B cell (primary cell): ENCODE measurements at regions not wholly inside any gene's neighbourhood (a gene's known extent, or its start where the extent isn't known, plus 50 kb on each side); places are given as distances from the start of the nearest gene placed in this dataset.

Experiments
- ATAC-seq: fragments of 200-7000 bp; cut with Tn5 transposase; one replicate; pipeline ENCODE4 v1.10.0; 2021; ENCODE audit warnings: low read depth, mild to moderate bottlenecking, moderate number of reproducible peaks, moderate library complexity
- CTCF ChIA-PET: fragments of 350-600 bp; sonication (Branson Sonifier 250); formaldehyde crosslinking; loops from one replicate; lab custom pipeline; 2021; ENCODE audit warnings: antibody characterized with exemption, inconsistent platforms; lab: Charles Lee
- POLR2A ChIA-PET: fragments of 350-600 bp; sonication (Branson Sonifier 250); formaldehyde crosslinking; loops from one replicate; lab custom pipeline; 2021; ENCODE audit warnings: antibody characterized with exemption; lab: Charles Lee
- DNase-seq: peaks from one replicate; pipeline ENCODE4 v3.0.0; 2013
- H2AFZ ChIP-seq: 2 replicates; pipeline ENCODE4 v1.6.1; 2012; ENCODE audit warnings: mild to moderate bottlenecking, low read depth, low read length; ENCODE audit not compliant: insufficient read depth, poor library complexity, severe bottlenecking
- H3K27ac ChIP-seq, 2 donors: 1 replicate in 1 of 2; 2 replicates in 1 of 2; pipeline ENCODE4 v1.5.1; 2012 to 2013; ENCODE audit warnings: low read length in 2 of 2, mild to moderate bottlenecking in 2 of 2, moderate library complexity in 1 of 2
- H3K27me3 ChIP-seq, 4 experiments: fragments of 200-600 bp in 1 of 4; sonication (generic) in 1 of 4; replicated peaks in 1 of 4; 1 replicate in 2 of 4; 2 replicates in 2 of 4; pipeline versions ENCODE4 v1.6.1 to v1.7.0; 2013 to 2016; ENCODE audit warnings: low read length in 3 of 4, mild to moderate bottlenecking in 2 of 4, mixed read lengths in 1 of 4, moderate library complexity in 1 of 4; ENCODE audit not compliant: insufficient read depth in 4 of 4, control insufficient read depth in 3 of 4; ENCODE audit errors: control extremely low read depth in 1 of 4
- H3K36me3 ChIP-seq, 2 experiments: replicated peaks in 1 of 2; 1 replicate in 1 of 2; 2 replicates in 1 of 2; pipeline versions ENCODE4 v1.6.1 to v1.7.1; 2013; ENCODE audit warnings: low read length in 1 of 2; ENCODE audit not compliant: insufficient read depth in 2 of 2, control insufficient read depth in 1 of 2; ENCODE audit errors: control extremely low read depth in 1 of 2, extremely low read depth in 1 of 2
- H3K4me1 ChIP-seq, 2 donors: fragments of 200-600 bp in 1 of 2; sonication (generic) in 1 of 2; 1 replicate in 1 of 2; 2 replicates in 1 of 2; pipeline versions ENCODE4 v1.5.1 to v1.6.1; 2013 to 2017; ENCODE audit warnings: low read length in 2 of 2; ENCODE audit not compliant: control insufficient read depth in 2 of 2, insufficient read depth in 2 of 2
- H3K4me2 ChIP-seq: replicated peaks from 2 replicates; pipeline ENCODE3; 2012; ENCODE audit warnings: mild to moderate bottlenecking, low read depth, low read length; ENCODE audit not compliant: poor library complexity, severe bottlenecking
- H3K4me3 ChIP-seq, 5 experiments: fragments of 200-600 bp in 1 of 5; sonication (generic) in 1 of 5; 1 replicate in 3 of 5; 2 replicates in 2 of 5; pipeline versions ENCODE4 v1.5.1 to v1.7.0; 2011 to 2016; ENCODE audit warnings: low read length in 4 of 5, mild to moderate bottlenecking in 4 of 5, low read depth in 2 of 5, control low read depth in 1 of 5, moderate library complexity in 1 of 5; ENCODE audit not compliant: insufficient read depth in 1 of 5; ENCODE audit errors: control extremely low read depth in 1 of 5, extremely low read depth in 1 of 5
- H3K79me2 ChIP-seq: fragments of 200-600 bp; sonication (generic); one replicate; pipeline ENCODE4 v1.6.0; 2016; ENCODE audit warnings: low read length; ENCODE audit not compliant: control insufficient read depth, insufficient read depth
- H3K9ac ChIP-seq: fragments of 200-600 bp; sonication (generic); 2 replicates; pipeline ENCODE4 v1.6.1; 2017; ENCODE audit warnings: mild to moderate bottlenecking, low read length, moderate library complexity
- H3K9me3 ChIP-seq, 3 donors: one replicate each; pipeline versions ENCODE4 v1.6.1 to v1.7.1; 2013; ENCODE audit warnings: low read length in 2 of 3; ENCODE audit not compliant: control insufficient read depth in 2 of 3, insufficient read depth in 1 of 3; ENCODE audit errors: control extremely low read depth in 1 of 3
- H4K20me1 ChIP-seq: 2 replicates; pipeline ENCODE4 v1.6.0; 2012; ENCODE audit warnings: mild to moderate bottlenecking, low read length; ENCODE audit not compliant: insufficient read depth, control insufficient read depth, poor library complexity, severe bottlenecking
- H3K27ac Mint-ChIP-seq: one replicate; pipeline ENCODE4 v1.8.0; 2021; ENCODE audit warnings: mixed read lengths
- H3K27me3 Mint-ChIP-seq: one replicate; pipeline ENCODE4 v1.8.0; 2021; ENCODE audit warnings: mixed read lengths
- H3K4me1 Mint-ChIP-seq: one replicate; pipeline ENCODE4 v1.8.0; 2021; ENCODE audit warnings: mixed read lengths
- H3K4me3 Mint-ChIP-seq: one replicate; pipeline ENCODE4 v1.8.0; 2021; ENCODE audit warnings: mixed read lengths
- H3K9me3 Mint-ChIP-seq: one replicate; pipeline ENCODE4 v1.8.0; 2022; ENCODE audit warnings: mixed read lengths; ENCODE audit not compliant: insufficient read depth
- EZH2 ChIP-seq: IDR thresholded peaks from 2 replicates; pipeline ENCODE4 v1.6.1; 2012; ENCODE audit warnings: borderline replicate concordance, low read depth, mild to moderate bottlenecking, moderate library complexity, low read length; ENCODE audit not compliant: insufficient read depth, poor library complexity, severe bottlenecking
- WGBS: methylation state at CpG from one replicate; pipeline ENCODE4 v1.1.5; 2013; ENCODE audit warnings: missing lambda C conversion rate; ENCODE audit not compliant: insufficient coverage; 5-methylcytosine and 5-hydroxymethylcytosine counted together
- intact Hi-C: fragments of 100-400 bp; cut with micrococcal nuclease; formaldehyde crosslinking; loops from one replicate; pipeline ENCODE4 v1.10.0; 2022
- TF ChIP-seq, protein P1 (sequence below): fragments of 200-600 bp; IDR thresholded peaks from one replicate; pipeline ENCODE4 v1.8.0; 2022; ENCODE audit warnings: antibody characterized with exemption, mild to moderate bottlenecking

DNA sequence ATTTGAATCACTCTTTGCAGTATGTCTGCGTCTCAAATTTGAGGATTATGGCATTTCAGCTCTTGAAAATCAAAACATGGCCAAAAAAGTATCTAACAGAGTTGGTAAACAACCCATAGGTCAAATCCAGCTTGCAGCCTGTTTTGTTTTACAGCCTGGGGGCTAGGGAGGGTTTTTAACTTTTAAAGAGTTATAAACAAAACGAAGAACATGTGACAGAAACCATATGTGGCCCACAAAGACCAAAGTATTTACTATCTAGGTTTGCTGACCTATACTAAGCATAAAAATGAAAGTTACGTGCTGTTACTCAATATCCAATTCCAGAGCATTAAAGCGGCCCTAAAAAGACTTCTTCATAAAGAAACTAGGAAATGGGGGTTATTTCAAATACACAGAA, 55.5 kb upstream of the STARD3NL start:
- ChIA-PET POLR2A (no interaction called here), CTCF (interaction anchor here (1.1 kb wide), 1 partner anchor 13 kb away, joined by 4 read pairs; no protein-coding TSS in a partner anchor)
- no peaks in the 10 kb centered on the region for H3K4me1 Mint-ChIP-seq
- no peak overlapping the region for H3K4me3 Mint-ChIP-seq
- H2AFZ ChIP-seq = no peak overlapping the region
- H3K9me3 Mint-ChIP-seq = peaks cover 5% of the 10 kb centered on the region
- H3K27ac ChIP-seq = no peak overlapping the region
- DNase-seq (no peak), ATAC-seq (no peak)
- no peak overlapping the region for H3K4me3 ChIP-seq
- WGBS = 82% methylated on average over 2 of the region's 4 CpGs
- TF ChIP-seq EZH2 = no peak
- TF ChIP-seq, protein P1, sequence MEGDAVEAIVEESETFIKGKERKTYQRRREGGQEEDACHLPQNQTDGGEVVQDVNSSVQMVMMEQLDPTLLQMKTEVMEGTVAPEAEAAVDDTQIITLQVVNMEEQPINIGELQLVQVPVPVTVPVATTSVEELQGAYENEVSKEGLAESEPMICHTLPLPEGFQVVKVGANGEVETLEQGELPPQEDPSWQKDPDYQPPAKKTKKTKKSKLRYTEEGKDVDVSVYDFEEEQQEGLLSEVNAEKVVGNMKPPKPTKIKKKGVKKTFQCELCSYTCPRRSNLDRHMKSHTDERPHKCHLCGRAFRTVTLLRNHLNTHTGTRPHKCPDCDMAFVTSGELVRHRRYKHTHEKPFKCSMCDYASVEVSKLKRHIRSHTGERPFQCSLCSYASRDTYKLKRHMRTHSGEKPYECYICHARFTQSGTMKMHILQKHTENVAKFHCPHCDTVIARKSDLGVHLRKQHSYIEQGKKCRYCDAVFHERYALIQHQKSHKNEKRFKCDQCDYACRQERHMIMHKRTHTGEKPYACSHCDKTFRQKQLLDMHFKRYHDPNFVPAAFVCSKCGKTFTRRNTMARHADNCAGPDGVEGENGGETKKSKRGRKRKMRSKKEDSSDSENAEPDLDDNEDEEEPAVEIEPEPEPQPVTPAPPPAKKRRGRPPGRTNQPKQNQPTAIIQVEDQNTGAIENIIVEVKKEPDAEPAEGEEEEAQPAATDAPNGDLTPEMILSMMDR = no peak
- H3K9ac ChIP-seq = no peak overlapping the region
- H3K4me1 ChIP-seq = no peaks in the 10 kb centered on the region
- H3K27ac Mint-ChIP-seq = no peak overlapping the region
- H3K4me2 ChIP-seq = no peak overlapping the region
- intact Hi-C loops = no loop called here
- H4K20me1 ChIP-seq = no peaks in the 10 kb centered on the region
- H3K9me3 ChIP-seq = peaks cover 0 to 2% (median 0%) of the 10 kb centered on the region in 3 donors
- peaks cover 5% of the 10 kb centered on the region for H3K27me3 Mint-ChIP-seq
- H3K36me3 ChIP-seq = no peaks in the 10 kb centered on the region
- H3K79me2 ChIP-seq = no peaks in the 10 kb centered on the region
- H3K27me3 ChIP-seq = peaks cover 0 to 3% (median 0%) of the 10 kb centered on the region in 4 experiments

DNA sequence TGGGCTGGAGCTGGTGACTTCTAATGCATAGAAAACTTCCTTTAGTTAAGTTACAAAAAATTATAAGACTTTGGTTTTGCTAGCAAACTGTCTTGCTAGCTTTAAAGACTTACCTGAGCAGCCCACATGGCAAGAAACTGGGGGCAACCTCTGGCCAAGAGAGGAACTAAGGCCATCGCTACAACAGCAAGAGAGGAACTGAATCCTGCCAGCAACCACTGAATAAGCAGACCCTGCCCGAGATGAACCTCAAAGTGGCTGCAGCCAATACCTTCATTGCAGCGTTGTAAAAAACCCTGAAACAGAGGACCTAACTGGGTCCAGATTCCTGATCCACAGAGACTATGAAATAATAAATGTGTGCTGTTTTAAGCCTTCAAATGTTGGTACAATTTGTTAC, 54.6 kb upstream of the STARD3NL start:
- Histone ChIP-seq H3K79me2 (no peaks in the 10 kb centered on the region), H3K4me2 (no peak overlapping the region), H3K9me3 (peaks cover 0 to 2% (median 0%) of the 10 kb centered on the region in 3 donors), H3K9ac (no peak overlapping the region), H3K4me1 (no peaks in the 10 kb centered on the region), H3K36me3 (no peaks in the 10 kb centered on the region), H3K27ac (no peak overlapping the region), H3K27me3 (peaks cover 0 to 3% (median 0%) of the 10 kb centered on the region in 4 experiments), H4K20me1 (no peaks in the 10 kb centered on the region), H3K4me3 (no peak overlapping the region), H2AFZ (no peak overlapping the region)
- no peak for TF ChIP-seq EZH2
- TF ChIP-seq, protein P1 = no peak
- Mint-ChIP-seq H3K27me3 (no peaks in the 10 kb centered on the region), H3K27ac (no peak overlapping the region), H3K9me3 (peaks cover 5% of the 10 kb centered on the region), H3K4me1 (no peaks in the 10 kb centered on the region), H3K4me3 (no peak overlapping the region)
- no peak for ATAC-seq
- intact Hi-C loops = no loop called here
- 40% methylated on average over 2 of the region's 3 CpGs for WGBS
- DNase-seq = no peak
- ChIA-PET CTCF (no interaction called here), POLR2A (no interaction called here)
